NCI-H446 treated with DMSO at 0.1 percent for 48 hours (cell line): ENCODE measurements at regions not wholly inside any gene's neighbourhood (a gene's known extent, or its start where the extent isn't known, plus 50 kb on each side); places are given as distances from the start of the nearest gene placed in this dataset.

Source experiments
- DNase-seq: peaks from one replicate; lab custom pipeline; 2025; lab: John Stamatoyannopoulos, UW

DNA sequence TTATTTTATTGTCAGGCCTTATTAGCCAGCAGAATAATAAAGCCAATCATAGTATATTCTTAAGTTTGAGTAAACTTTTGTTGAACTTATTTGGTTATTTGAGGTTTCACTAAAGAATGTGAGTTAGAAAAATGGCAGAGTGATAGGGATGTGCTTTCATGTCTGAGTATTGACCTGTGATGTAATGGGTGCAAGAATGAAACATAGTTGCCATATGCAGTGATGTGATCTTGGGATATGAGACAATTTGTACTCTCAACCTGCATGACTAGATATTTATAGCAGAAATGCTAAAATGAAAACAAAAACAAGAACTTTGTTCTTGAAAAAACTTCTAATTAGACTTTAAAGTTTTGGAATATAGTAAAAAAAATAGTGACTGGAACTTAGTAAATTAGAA lies 97.9 kb downstream of the DISP1 start:
- no peak for DNase-seq

GRCh38 chr1:222914861-222915632 lies 100.2 kb downstream of the DISP1 start:
- no peak for DNase-seq

GRCh38 chr1:222916100-222916499 lies 101.3 kb downstream of the DISP1 start:
- DNase-seq: no peak

- DNase-seq: no peak
These were observed 104.1 kb downstream of the DISP1 start for GRCh38 chr1:222918801-222919477.

DNA sequence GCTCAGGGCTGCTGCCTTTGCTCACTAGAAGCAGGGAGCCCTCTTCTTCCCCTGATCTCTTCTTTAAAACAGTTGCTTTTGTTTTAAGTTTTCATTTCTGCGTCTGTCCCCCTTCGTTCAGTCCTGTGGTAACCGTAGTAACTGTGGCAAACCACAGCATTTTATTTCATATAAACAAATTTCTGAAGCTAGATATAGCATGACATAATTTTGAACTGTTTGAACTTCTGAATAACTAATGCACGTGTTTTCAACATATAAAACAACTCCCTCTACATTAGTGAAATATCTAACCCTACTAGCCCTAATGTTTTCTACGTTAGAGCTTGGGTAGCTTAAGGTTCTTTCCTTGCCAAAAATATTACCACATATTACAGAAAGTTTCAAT lies 104.6 kb downstream of the DISP1 start:
- DNase-seq: no peak

GRCh38 chr1:222920169-222920568 lies 105.3 kb downstream of the DISP1 start:
- DNase-seq: no peak

DNA sequence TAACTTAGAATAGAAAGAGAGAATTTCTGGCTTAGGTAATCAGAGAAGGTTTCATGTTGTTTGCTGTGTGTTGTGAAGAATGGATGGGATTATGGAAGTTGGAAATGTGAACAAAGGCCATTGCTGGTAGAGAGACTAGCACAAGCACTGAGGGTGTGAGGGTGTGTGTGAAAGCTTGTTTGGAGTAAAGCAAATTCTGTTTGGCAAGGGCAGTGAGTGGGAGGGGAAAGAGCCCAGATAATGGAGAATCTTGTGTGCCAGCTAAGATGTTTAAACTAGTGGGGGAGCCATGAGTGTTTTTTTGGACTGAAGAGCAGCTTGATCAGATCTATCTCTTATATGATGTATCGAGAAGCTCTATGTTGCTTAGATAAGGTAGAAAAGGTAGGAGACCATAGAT lies 107.1 kb downstream of the DISP1 start:
- no peak for DNase-seq

DNA sequence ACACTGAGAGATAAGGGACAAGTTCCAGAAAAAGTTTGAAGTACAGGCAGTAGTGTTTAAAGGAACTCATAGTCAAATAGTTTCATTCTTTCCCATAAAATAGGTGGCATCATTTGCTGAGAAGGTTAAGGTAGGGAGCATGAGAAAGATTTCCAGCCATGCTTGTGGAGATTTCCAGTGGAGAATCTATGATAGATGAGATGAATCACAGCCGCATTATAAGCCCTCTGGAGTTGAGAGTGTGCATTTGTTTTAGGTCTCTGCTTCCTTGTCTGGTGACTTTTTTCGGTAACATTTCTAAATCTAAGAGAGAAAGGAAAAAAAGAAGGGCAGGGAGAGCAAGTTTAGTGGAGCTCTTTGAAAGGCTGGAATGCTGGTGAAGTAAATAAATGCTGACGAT lies 108.7 kb downstream of the DISP1 start:
- no peak for DNase-seq

- no peak for DNase-seq
These were observed 109.4 kb downstream of the DISP1 start for GRCh38 chr1:222924136-222924706.

DNA sequence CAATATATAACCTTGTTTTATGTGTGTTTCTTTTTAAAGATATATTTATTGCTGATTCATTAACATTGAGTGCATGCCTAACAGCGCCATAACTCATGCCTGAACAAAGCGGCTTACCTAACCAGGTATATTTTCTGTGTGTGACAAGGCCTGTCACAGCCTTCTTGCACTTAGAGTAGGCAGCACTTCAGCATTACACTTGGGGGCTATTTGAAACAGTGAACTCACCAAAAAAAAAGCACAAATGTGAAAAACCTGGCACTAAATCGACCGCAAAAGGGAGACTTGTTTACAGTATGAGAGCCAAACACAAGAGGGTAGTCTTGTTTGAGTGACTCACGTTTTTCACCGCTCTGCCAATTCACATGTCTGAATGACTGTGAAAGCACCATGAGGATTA lies 111.7 kb downstream of the DISP1 start:
- DNase-seq: peak; percentile 30

GRCh38 chr1:222927031-222927430 lies 112.2 kb downstream of the DISP1 start:
- DNase-seq: no peak

DNA sequence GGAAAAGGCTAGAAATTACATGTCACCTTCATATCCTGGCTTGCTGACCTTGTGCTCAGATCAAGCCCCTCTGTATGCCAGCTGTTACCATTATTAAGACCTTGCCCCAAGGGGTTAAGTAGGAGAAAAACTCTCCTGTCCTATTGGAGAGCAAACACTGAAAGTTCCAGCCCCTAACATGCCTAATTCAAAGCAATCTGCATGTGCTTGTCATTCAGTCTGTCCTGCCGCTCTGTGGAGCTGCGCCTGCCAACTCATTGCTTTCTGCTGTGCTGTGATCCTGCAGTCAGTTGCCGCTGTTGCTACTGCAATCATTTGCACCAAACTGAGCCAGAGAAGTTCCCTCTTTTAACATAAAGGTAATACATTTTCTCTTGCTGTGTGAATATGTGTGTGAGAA lies 113.4 kb downstream of the DISP1 start:
- DNase-seq: peak; percentile 47

GRCh38 chr1:222930070-222930469 lies 115.2 kb downstream of the DISP1 start:
- DNase-seq: no peak

- DNase-seq: no peak
These were observed 116.2 kb downstream of the DISP1 start for GRCh38 chr1:222931023-222931422.

DNA sequence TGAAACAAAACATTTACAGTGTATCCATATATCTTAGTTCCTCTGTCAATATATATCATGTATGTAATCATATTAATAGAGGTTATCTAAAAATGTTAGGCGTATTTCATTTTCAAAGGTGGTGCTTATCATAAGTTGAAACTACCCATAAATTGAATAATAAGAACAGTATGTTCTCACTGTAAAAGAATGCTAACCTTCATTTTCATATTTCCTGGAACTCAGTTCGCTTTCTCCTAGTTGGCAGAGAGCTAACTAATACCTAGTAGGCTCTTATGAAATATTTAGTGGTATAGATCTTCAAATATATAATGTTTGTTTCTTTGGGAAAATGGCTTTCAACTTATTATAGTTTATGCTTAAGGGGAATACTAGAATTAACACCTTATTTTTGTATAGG lies 118.4 kb downstream of the DISP1 start:
- no peak for DNase-seq

DNA sequence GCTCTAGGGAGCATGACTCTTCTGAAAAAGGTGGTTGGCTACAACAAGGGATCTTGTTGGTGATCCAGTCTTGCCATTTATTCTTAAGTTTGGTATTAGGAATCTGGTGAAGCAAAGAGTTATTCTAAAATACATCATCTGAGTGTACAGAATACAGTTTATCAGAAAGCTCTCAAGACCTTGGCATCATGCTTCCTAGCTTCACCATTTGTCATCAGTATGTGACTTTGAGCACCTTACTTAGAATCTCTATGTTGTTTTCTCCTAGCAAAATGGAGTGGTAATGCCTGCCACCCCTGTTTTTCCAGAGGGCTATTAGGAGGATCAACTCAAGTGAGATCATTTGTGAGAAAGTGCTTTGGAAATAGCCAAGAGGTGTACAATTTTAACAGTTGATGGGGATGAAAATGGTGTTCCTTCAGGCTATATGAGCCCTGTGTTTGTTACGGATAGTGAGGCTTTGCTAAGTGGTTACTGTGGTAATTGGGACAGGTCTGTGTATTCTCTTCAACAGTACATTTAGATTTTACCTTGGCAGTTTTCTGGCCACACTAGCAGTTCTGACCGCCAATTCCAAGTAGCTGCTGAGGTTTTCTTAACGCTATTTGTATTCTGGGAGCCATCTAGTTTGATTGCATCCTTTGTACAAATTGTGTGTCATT lies 120.5 kb downstream of the DISP1 start:
- no peak for DNase-seq

GRCh38 chr1:222936042-222936441 lies 121.2 kb downstream of the DISP1 start:
- no peak for DNase-seq

- DNase-seq: no peak
These were observed 124.1 kb downstream of the DISP1 start for GRCh38 chr1:222938986-222939385.

GRCh38 chr1:222940095-222940494 lies 125.3 kb downstream of the DISP1 start:
- no peak for DNase-seq

DNA sequence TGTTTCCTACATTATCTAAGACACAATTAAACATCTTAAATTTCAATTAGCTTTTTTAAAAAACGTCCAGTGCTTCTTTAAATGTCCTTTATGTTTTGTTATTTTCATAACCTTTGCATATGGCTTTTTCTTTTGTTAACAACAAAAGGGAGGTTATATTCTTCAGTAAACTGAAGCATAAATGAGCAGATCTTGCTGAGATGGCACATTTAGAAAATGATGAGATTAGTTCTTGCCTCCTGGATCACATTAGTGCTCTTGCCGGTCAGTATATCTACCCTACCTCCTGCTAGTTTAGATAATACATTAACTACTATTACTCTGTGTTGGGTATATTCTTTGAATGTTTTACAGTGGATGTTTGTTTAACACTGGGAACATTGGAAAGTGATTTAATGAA lies 126.1 kb downstream of the DISP1 start:
- no peak for DNase-seq

DNA sequence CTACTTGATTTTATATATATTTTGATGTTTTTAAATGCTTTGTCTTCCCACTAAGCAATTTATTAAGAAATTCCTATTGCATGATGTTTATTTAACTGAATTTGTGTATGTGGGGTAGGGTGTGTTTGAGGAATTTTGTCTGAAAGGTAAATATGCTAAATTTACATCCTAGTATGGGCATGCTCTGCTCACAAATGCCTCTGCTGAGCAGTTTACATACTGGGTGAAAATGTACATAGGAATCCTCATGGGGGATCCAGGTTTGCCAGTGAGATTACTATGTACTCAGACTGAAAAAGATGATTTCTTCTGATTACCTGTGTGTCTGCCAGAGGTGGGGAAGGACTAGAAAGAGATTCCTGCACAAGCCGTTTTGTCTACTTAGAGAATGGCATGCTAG lies 126.6 kb downstream of the DISP1 start:
- no peak for DNase-seq

GRCh38 chr1:222946436-222946835 lies 131.6 kb downstream of the DISP1 start:
- no peak for DNase-seq

DNA sequence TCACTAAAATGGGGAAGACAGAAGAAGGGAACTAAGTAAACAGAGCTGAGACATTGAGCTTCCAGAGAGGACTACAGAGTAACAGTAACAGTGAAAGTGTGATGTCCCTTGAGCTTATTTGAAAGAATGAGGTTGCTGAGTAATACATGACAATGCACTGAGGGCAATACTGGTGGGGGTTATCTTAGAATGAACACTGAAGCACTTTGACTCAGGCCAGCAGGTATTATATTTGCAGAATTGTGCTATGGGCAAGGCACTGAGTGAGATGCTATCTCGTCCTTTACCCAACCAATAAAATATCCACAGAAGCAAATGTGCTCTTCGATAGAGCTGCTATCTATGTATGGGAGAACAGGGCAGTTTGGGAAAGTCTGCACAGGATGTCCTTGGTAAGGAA lies 133.2 kb downstream of the DISP1 start:
- no peak for DNase-seq
